BJ (cell line): ENCODE measurements at regions not wholly inside any gene's neighbourhood (a gene's known extent, or its start where the extent isn't known, plus 50 kb on each side); places are given as distances from the start of the nearest gene placed in this dataset.

Source experiments
- CTCF ChIA-PET: fragments of 350-600 bp; formaldehyde crosslinking; extraction: SDS; loops from one replicate; lab custom pipeline; 2021; ENCODE audit warnings: antibody characterized with exemption, inconsistent platforms; lab: Yijun Ruan, JAX
- POLR2A ChIA-PET: fragments of 300-600 bp; sonication (Branson Sonifier 250); formaldehyde crosslinking; extraction: SDS; loops from one replicate; lab custom pipeline; 2021; ENCODE audit warnings: antibody characterized with exemption; lab: Charles Lee
- DNase-seq: peaks from one replicate; pipeline ENCODE4 v3.0.0-alpha.2; 2011; ENCODE audit warnings: low read depth
- H3K27me3 ChIP-seq: 2 replicates; pipeline ENCODE4 v1.6.0; 2011; ENCODE audit warnings: low read length; ENCODE audit not compliant: control insufficient read depth, insufficient read depth
- H3K36me3 ChIP-seq: 2 replicates; pipeline ENCODE4 v1.5.1; 2011; ENCODE audit warnings: low read length; ENCODE audit not compliant: control insufficient read depth, insufficient read depth
- H3K4me3 ChIP-seq: 2 replicates; pipeline ENCODE4 v1.5.1; 2011; ENCODE audit warnings: low read depth, mild to moderate bottlenecking, control low read depth, low read length
- TF ChIP-seq, protein P1 (sequence below): IDR thresholded peaks from 2 replicates; pipeline ENCODE4 v1.5.1; 2011; ENCODE audit warnings: low read depth, mild to moderate bottlenecking, control low read depth, inconsistent platforms, low read length, moderate library complexity; ENCODE audit not compliant: insufficient read depth

GRCh38 chr18:24663026-24663425 is 202.6 kb downstream of the HRH4 start:
- TF ChIP-seq, protein P1, sequence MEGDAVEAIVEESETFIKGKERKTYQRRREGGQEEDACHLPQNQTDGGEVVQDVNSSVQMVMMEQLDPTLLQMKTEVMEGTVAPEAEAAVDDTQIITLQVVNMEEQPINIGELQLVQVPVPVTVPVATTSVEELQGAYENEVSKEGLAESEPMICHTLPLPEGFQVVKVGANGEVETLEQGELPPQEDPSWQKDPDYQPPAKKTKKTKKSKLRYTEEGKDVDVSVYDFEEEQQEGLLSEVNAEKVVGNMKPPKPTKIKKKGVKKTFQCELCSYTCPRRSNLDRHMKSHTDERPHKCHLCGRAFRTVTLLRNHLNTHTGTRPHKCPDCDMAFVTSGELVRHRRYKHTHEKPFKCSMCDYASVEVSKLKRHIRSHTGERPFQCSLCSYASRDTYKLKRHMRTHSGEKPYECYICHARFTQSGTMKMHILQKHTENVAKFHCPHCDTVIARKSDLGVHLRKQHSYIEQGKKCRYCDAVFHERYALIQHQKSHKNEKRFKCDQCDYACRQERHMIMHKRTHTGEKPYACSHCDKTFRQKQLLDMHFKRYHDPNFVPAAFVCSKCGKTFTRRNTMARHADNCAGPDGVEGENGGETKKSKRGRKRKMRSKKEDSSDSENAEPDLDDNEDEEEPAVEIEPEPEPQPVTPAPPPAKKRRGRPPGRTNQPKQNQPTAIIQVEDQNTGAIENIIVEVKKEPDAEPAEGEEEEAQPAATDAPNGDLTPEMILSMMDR, result no peak
- H3K4me3 ChIP-seq, result no peak overlapping the region
- H3K27me3 ChIP-seq, result peaks cover 5% of the 10 kb centered on the region
- no peaks in the 10 kb centered on the region for H3K36me3 ChIP-seq
- ChIA-PET POLR2A (no interaction called here), CTCF (interaction anchor here (1.1 kb wide), 1 partner anchor 64 kb away, joined by 4 read pairs; no protein-coding TSS in a partner anchor)
- no peak for DNase-seq

- Histone ChIP-seq H3K4me3 (no peak overlapping the region), H3K27me3 (peaks cover 5% of the 10 kb centered on the region; the same call in 1 of the 2 replicates), H3K36me3 (no peaks in the 10 kb centered on the region)
- TF ChIP-seq, protein P1, result no peak
- POLR2A ChIA-PET, result no interaction called here
- CTCF ChIA-PET, result no interaction called here
- no peak for DNase-seq
Measured at GRCh38 chr18:24669015-24669414, 208.6 kb downstream of the HRH4 start.

GRCh38 chr18:24669502-24669901 is 209.1 kb downstream of the HRH4 start:
- CTCF ChIA-PET, result interaction anchor here (1.0 kb wide), 1 partner anchor 57 kb away, joined by 6 read pairs; no protein-coding TSS in a partner anchor
- H3K4me3 ChIP-seq, result no peak overlapping the region
- H3K36me3 ChIP-seq, result no peaks in the 10 kb centered on the region
- POLR2A ChIA-PET, result no interaction called here
- H3K27me3 ChIP-seq, result peaks cover 5% of the 10 kb centered on the region; the same call in 1 of the 2 replicates
- TF ChIP-seq, protein P1, result no peak
- DNase-seq, result no peak

DNA sequence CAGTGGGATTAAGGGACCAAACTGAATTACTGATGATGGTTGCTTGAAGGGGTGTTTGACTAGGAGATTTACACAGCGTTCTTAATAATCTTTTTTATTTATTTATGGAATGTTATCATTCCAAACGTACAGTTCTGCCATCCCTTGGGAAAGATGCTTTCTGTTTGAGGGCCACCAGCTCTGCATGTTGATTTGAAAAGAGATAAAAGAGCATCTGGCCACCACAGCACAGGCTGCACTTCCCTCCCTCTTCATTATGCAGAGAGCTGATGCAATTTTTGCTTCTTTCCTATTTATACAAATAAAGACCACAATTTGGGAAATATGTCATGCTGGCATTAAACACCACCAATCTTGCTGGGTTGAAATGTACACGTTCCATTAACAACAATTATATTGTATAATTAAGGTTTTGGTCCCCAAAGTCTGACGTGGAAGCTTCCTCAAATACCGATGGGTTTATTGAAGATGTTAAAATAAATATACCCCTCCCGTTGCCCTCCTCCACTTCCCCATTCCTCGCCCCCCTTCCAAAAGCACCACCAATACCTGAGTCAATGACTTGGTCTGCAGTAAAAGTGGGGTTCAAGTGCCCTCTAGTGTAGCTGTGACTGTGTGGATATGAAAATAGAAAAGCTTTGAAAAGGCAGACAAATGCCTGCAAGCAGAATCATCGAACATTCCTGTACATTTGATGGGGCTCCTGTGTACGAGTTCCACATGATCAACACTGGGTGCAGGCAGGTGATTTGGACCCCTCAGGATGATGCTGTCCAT is 211.9 kb downstream of the HRH4 start:
- peaks cover 4% of the 10 kb centered on the region; the same call in 1 of the 2 replicates for H3K27me3 ChIP-seq
- ChIA-PET CTCF (interaction anchor here (0.5 to 2.1 kb wide), 14 partner anchors 11 to 291 kb away, joined by 3 to 12 read pairs (median 4); no protein-coding TSS in a partner anchor), POLR2A (no interaction called here)
- DNase-seq, result no peak
- no peaks in the 10 kb centered on the region for H3K36me3 ChIP-seq
- no peak overlapping the region for H3K4me3 ChIP-seq
- TF ChIP-seq, protein P1, result peak; percentile 21; the same call in 1 of the 2 replicates

GRCh38 chr18:24674200-24674599 is 213.8 kb downstream of the HRH4 start:
- TF ChIP-seq, protein P1, result no peak
- ChIA-PET POLR2A (no interaction called here), CTCF (no interaction called here)
- Histone ChIP-seq H3K27me3 (peaks cover 4% of the 10 kb centered on the region), H3K36me3 (no peaks in the 10 kb centered on the region), H3K4me3 (no peak overlapping the region)
- no peak for DNase-seq
